Spinal cord (tissue), 9 donors: ENCODE measurements at regions not wholly inside any gene's neighbourhood (a gene's known extent, or its start where the extent isn't known, plus 50 kb on each side); places are given as distances from the start of the nearest gene placed in this dataset.
A peak's percentile ranks its signal among the peaks of the same experiment; 100 is the strongest.
"Not testable (repeated sequence)": the region's sequence is repeated elsewhere in the genome, so short reads cannot be mapped to it uniquely, and the experiment has no call there.

Experiments used
- DNase-seq, 6 donors: peaks; one replicate each; pipeline versions ENCODE4 v3.0.0 to v3.0.0-alpha.2; 2013 to 2015; ENCODE audit warnings: low spot score in 6 of 6, low read depth in 4 of 6
- H3K27ac ChIP-seq: one replicate; pipeline ENCODE4 v1.5.1; 2013; ENCODE audit warnings: low read depth, low read length, control low read depth
- H3K27me3 ChIP-seq: one replicate; pipeline ENCODE4 v1.6.1; 2013; ENCODE audit warnings: low read length; ENCODE audit not compliant: control insufficient read depth, insufficient read depth
- H3K36me3 ChIP-seq: one replicate; pipeline ENCODE4 v1.6.1; 2013; ENCODE audit warnings: low read length; ENCODE audit not compliant: control insufficient read depth, insufficient read depth
- H3K4me1 ChIP-seq: one replicate; pipeline ENCODE4 v1.6.1; 2013; ENCODE audit warnings: low read length; ENCODE audit not compliant: control insufficient read depth, insufficient read depth
- H3K4me3 ChIP-seq: one replicate; pipeline ENCODE4 v1.5.1; 2013; ENCODE audit warnings: low read depth, low read length, control low read depth
- H3K9me3 ChIP-seq: one replicate; pipeline ENCODE4 v1.6.1; 2013; ENCODE audit warnings: low read length; ENCODE audit not compliant: control insufficient read depth, insufficient read depth
- WGBS: methylation state at CpG from one replicate; pipeline ENCODE4 v1.1.5; 2013; ENCODE audit warnings: missing lambda C conversion rate; ENCODE audit not compliant: insufficient coverage; 5-methylcytosine and 5-hydroxymethylcytosine counted together
- donor health status: healthy.

DNA sequence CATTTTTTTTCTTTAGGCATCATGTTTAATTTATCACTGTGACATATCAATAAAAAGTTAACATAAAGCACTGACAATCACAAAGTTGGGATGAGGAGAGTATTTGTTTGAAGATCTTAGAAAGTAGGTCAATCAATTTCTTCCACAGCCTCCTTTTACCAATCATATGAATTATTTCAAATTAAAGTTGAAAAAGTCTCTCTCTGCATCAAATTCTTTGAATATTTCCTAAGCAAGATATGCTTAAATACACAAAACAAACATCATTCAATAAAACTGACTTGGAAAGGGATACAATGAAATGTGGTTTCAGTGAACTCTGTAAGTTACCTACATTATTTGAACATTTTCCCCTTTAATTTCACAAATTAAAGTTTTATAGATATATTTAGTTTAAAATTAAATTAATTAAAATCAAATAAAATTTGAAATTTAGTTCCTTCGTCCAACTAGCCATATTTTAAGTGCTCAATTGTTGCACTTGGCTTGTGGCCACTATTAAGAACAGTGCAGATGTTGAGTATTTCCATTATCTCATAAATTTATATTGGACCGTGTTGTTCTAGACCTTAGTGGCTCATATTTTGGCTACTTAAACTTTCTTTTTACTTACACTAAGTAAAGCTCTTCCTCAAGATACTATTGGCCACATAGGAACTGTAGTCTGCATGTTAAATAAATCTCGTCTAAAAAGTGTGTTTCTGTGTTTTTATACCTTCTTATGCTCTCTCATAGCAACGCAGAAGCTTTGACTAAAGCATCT, 949.7 kb upstream of the NUDT12 start:
- DNase-seq: no peak
- no peaks in the 10 kb centered on the region for H3K4me1 ChIP-seq
- no CpG with 5 or more reads among the region's 4 CpGs for WGBS

DNA sequence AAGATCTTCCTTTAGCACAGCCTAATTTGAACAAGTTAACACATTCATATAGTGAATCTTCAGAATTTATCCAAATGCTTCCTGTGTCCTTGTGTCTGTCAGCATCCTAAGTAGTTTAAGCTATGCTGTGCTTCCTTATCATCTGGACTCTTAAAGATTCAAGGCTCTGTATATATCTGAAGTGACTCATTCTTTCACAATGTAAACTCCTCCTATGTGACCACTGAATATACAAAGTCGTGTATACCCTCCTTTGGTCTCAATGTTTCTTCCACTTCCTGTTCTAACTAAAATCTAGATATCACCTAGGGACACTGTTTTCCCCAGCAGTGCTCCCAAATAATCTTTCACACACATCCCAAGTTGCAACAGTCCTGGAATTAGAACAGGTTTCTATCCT, 935.7 kb upstream of the NUDT12 start:
- no peaks in the 10 kb centered on the region for H3K9me3 ChIP-seq
- no peak for DNase-seq
- 67% methylated on average over 1 of the region's 1 CpG for WGBS
- H3K36me3 ChIP-seq: no peaks in the 10 kb centered on the region
- H3K27ac ChIP-seq: no peak overlapping the region
- H3K4me3 ChIP-seq: no peak overlapping the region
- H3K27me3 ChIP-seq: no peaks in the 10 kb centered on the region
- H3K4me1 ChIP-seq: no peaks in the 10 kb centered on the region

More for the DNA sequence above, 949.7 kb upstream of the NUDT12 start:
- H3K27ac ChIP-seq: no peak overlapping the region
- H3K27me3 ChIP-seq: no peaks in the 10 kb centered on the region
- no peak overlapping the region for H3K4me3 ChIP-seq
- H3K36me3 ChIP-seq: no peaks in the 10 kb centered on the region
- no peaks in the 10 kb centered on the region for H3K9me3 ChIP-seq

DNA sequence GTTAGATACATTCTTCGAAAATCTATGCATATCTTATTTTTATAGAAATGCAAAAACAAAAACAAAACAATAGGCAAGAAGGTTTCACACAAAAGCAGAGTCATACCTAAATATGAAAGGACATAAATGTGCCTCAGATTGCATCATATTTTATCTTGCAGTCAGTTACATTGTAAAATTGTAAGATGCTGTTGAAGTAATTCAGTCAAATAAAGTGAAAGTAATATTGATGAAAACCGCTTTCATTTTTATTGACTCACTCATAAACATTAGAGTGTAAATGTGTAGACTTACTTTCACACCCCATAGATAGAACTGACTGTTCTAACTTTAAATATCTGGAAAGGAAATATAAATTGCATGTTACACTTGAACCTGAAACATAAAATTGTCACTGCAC, 931.5 kb upstream of the NUDT12 start:
- DNase-seq: no peak
- Histone ChIP-seq H3K4me3 (no peak overlapping the region), H3K9me3 (no peaks in the 10 kb centered on the region), H3K36me3 (no peaks in the 10 kb centered on the region), H3K27me3 (no peaks in the 10 kb centered on the region), H3K27ac (no peak overlapping the region), H3K4me1 (no peaks in the 10 kb centered on the region)
- no CpG with 5 or more reads among the region's 2 CpGs for WGBS

DNA sequence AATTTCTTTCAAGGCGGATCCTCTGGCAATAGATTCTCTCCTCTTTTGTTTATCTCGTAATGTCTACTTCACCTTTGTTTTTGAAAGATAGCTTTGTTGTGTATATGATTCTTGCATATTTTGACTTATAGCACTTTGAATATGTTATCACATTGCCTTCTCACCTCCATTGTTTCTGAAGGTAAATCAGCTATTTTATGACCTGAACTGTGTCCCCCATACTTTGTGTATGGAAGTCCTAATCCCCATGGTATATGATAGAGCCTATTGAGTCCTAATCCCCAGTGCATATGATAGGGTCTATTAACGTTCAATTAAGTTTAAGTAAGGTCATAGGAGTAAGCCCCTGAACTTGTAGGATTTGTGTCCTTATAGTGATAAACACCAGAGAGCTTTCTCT, 910.2 kb upstream of the NUDT12 start:
- no peaks in the 10 kb centered on the region for H3K27me3 ChIP-seq
- H3K36me3 ChIP-seq: no peaks in the 10 kb centered on the region
- H3K4me1 ChIP-seq: no peaks in the 10 kb centered on the region
- DNase-seq: no peak
- peaks cover 3% of the 10 kb centered on the region for H3K9me3 ChIP-seq
- no peak overlapping the region for H3K4me3 ChIP-seq
- no CpG with 5 or more reads among the region's 3 CpGs for WGBS
- no peak overlapping the region for H3K27ac ChIP-seq

DNA sequence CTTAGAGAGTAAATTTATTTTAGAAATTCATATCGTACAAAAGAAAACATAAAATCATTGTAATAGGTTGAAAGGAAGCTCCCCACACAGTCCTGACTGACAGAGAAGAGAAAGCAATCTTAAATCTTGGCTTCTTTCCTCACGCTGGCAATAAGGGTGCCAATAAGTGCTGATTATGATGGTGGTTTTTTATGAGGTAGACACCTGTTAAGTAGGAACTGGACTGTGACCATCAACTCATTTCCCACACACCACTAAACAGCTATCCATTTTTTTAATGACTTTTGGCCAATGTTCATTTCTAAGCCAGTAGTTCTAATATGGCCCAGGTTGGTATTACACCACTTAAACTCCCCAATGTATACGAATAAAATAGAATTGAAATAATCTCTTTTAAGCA, 893.5 kb upstream of the NUDT12 start:
- peak in 2 of 6 donors; percentile 3 to 39 for DNase-seq
- Histone ChIP-seq H3K4me3 (no peak overlapping the region), H3K4me1 (no peaks in the 10 kb centered on the region), H3K9me3 (peaks cover 2% of the 10 kb centered on the region), H3K27me3 (no peaks in the 10 kb centered on the region), H3K36me3 (no peaks in the 10 kb centered on the region), H3K27ac (no peak overlapping the region)
- no CpG with 5 or more reads among the region's 3 CpGs for WGBS

DNA sequence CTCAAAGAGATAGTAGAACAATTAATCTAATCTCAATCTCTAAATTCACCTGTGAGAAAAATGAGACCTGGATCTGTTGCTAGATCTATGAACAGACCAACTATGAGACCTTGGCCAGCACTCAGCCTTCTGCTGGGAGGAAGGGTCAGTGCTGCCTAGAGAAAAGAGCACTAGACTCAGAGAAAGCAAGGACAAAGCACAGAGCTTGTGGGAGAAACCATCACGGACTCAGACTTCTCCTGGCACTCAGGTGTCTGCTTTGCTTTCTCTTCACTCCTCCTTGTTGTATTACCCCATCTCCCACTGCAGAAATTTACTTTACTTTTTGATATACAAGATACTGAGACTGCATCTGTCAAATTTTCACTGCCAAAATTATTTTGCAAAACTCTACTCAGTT, 890.0 kb upstream of the NUDT12 start:
- 88% methylated on average over 1 of the region's 1 CpG for WGBS

DNA sequence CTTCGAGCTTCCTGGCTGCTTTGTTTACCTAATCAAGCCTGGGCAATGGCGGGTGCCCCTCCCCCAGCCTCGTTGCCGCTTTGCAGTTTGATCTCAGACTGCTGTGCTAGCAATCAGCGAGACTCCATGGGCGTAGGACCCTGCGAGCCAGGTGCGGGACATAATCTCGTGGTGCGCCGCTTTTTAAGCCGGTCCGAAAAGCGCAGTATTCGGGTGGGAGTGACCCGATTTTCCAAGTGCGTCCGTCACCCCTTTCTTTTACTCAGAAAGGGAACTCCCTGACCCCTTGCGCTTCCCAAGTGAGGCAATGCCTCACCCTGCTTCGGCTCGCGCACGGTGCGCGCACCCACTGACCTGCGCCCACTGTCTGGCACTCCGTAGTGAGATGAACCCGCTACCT, 889.3 kb upstream of the NUDT12 start:
- H3K4me3 ChIP-seq, H3K4me1 ChIP-seq, H3K36me3 ChIP-seq, H3K9me3 ChIP-seq, DNase-seq, H3K27me3 ChIP-seq, H3K27ac ChIP-seq: not testable (repeated sequence)
- WGBS: 98% methylated on average over 23 of the region's 28 CpGs

More for the DNA sequence above, 890.0 kb upstream of the NUDT12 start:
- no peak for DNase-seq
- Histone ChIP-seq H3K27ac (no peak overlapping the region), H3K36me3 (no peaks in the 10 kb centered on the region), H3K4me3 (no peak overlapping the region), H3K9me3 (no peaks in the 10 kb centered on the region), H3K4me1 (no peaks in the 10 kb centered on the region), H3K27me3 (no peaks in the 10 kb centered on the region)

DNA sequence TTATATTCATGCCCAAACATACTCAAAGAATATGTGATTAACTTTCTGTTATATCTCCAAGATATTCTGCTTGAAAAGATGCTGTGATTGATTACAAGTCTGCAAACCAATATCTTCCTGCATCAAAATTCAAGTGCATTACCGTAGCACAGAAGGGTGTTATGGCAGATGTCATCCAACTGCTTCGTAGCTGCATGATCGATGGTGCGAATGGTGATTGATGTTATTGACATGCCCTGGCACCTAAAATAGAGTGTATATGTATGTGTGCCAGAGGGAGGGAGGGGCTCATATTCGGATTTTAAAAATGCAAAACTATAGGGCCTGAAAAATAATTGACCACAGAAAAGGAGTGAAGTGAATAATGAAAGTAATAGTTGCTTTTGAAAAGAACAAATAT, 882.1 kb upstream of the NUDT12 start:
- Histone ChIP-seq H3K36me3 (no peaks in the 10 kb centered on the region), H3K4me3 (no peak overlapping the region), H3K9me3 (no peaks in the 10 kb centered on the region), H3K27me3 (no peaks in the 10 kb centered on the region), H3K27ac (no peak overlapping the region), H3K4me1 (no peaks in the 10 kb centered on the region)
- peak in 1 of 6 donors; percentile 19 for DNase-seq
- WGBS: 75% methylated on average over 4 of the region's 5 CpGs

DNA sequence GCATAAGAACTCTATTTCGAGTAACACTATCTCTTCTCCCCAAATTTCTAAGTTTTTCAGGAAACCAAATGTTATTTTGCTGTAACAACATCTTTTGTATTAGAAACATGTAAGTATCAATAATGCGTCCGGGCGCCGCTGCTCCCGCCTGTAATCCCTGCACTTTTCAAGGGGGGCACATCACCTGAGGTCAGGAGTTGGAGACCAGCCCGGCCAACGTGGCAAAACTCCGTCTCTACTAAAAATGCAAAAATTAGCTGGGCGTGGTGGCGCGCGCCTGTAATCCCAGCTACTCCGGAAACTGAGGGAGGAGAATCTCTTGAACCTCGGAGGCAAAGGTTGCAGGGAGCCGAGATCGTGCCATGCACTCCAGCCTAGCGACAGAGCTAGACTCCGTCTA, 881.1 kb upstream of the NUDT12 start:
- Histone ChIP-seq H3K36me3 (no peaks in the 10 kb centered on the region), H3K4me1 (no peaks in the 10 kb centered on the region), H3K9me3 (no peaks in the 10 kb centered on the region), H3K27ac (no peak overlapping the region), H3K4me3 (no peak overlapping the region), H3K27me3 (no peaks in the 10 kb centered on the region)
- no peak for DNase-seq
- WGBS: 96% methylated on average over 10 of the region's 19 CpGs

DNA sequence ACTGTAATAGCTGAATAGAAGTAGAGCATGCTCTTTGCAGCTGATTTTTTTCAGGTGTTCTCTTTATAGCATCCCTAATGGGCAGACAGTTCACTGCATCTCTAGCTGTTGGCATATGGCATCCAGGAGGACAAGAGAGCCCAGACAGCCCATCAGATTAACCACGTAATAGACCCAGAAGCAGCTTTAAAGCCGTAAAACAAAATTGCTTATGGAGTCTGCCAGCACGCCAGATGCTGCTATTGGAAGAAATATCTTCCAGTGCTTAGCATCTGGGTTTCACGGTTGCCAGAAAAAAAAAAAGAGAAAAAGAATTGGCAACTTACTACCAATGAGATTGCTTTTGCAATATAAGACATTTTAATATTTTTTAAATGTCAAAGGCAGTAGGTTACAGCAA, 869.4 kb upstream of the NUDT12 start:
- no peaks in the 10 kb centered on the region for H3K4me1 ChIP-seq
- no peak overlapping the region for H3K27ac ChIP-seq
- H3K9me3 ChIP-seq: no peaks in the 10 kb centered on the region
- DNase-seq: peak; percentile 18 to 95 (median 35)
- H3K36me3 ChIP-seq: no peaks in the 10 kb centered on the region
- WGBS: no CpG with 5 or more reads among the region's 4 CpGs
- no peak overlapping the region for H3K4me3 ChIP-seq
- no peaks in the 10 kb centered on the region for H3K27me3 ChIP-seq
